GM12872 (cell line): ENCODE measurements at regions not wholly inside any gene's neighbourhood (a gene's known extent, or its start where the extent isn't known, plus 50 kb on each side); places are given as distances from the start of the nearest gene placed in this dataset.

Experiments used
- TF ChIP-seq, protein P1 (sequence below): IDR thresholded peaks from 3 replicates; pipeline ENCODE4 v1.5.1; 2011; ENCODE audit warnings: low read depth, mild to moderate bottlenecking, low read length, moderate library complexity; ENCODE audit not compliant: insufficient read depth

GRCh38 chr13:47508527-47509228 lies 492.4 kb downstream of the SUCLA2 start:
- TF ChIP-seq, protein P1, sequence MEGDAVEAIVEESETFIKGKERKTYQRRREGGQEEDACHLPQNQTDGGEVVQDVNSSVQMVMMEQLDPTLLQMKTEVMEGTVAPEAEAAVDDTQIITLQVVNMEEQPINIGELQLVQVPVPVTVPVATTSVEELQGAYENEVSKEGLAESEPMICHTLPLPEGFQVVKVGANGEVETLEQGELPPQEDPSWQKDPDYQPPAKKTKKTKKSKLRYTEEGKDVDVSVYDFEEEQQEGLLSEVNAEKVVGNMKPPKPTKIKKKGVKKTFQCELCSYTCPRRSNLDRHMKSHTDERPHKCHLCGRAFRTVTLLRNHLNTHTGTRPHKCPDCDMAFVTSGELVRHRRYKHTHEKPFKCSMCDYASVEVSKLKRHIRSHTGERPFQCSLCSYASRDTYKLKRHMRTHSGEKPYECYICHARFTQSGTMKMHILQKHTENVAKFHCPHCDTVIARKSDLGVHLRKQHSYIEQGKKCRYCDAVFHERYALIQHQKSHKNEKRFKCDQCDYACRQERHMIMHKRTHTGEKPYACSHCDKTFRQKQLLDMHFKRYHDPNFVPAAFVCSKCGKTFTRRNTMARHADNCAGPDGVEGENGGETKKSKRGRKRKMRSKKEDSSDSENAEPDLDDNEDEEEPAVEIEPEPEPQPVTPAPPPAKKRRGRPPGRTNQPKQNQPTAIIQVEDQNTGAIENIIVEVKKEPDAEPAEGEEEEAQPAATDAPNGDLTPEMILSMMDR, result no peak

DNA sequence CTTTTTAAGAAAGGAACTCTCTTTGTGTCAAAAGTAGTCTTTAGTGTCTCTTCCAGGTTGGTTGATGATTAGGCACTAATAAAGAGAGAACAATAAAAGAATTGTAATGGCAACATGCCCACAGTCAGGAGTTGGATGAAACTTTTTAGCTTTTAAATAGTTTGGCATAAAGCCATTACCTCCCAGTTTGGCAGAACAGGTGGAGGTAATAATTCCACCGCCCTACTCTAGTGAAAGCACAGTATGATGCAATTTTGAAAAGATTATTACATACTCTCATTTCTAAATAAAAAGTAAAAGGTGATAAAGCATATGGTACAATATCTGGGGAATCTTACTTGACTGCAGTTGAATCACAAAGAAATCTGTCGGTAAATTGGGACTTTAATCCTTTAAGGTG lies 497.6 kb downstream of the SUCLA2 start:
- TF ChIP-seq, protein P1, result no peak

GRCh38 chr13:47502166-47502565 lies 498.9 kb downstream of the SUCLA2 start:
- TF ChIP-seq, protein P1, result no peak

DNA sequence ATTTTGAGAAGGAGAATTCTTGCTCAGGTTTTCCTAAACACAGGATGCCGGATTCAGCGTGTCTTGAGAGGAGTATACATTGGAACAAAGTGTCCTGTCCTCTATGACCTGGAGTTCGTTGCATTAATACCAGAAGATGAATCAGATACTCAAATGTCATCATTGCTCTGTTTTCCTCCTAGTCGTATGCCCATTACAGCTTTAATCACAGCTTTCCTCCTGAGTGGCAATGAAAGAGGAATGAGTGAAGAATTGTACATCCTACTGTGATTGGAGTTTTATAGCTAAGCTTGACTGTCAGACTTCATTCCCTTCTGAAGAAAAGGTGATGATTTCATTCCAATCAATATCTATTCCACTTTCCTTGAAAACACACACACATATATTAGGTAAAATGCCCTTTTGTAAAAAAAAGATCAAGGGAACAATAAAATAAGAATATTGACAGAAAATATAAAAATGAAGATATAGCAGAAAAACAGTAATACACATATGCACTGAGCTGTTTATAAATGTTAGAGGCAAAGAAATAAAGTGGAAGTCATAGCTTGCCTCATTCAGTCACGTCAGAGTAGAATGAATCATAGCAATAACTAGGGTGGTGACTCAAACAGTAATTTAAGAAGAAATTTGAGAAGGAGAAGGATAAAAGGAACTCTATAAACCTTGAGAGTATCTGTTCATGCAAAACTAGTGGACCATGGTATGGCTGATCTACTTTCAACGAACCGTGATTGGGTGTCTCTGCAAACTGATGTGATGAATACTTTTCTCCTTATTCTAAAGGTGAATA lies 501.5 kb downstream of the SUCLA2 start:
- TF ChIP-seq, protein P1, result no peak

- TF ChIP-seq, protein P1, result no peak
These were observed 516.5 kb downstream of the SUCLA2 start for GRCh38 chr13:47484548-47484947.

- TF ChIP-seq, protein P1, result no peak
These were observed 519.5 kb downstream of the SUCLA2 start for GRCh38 chr13:47481536-47481935.

DNA sequence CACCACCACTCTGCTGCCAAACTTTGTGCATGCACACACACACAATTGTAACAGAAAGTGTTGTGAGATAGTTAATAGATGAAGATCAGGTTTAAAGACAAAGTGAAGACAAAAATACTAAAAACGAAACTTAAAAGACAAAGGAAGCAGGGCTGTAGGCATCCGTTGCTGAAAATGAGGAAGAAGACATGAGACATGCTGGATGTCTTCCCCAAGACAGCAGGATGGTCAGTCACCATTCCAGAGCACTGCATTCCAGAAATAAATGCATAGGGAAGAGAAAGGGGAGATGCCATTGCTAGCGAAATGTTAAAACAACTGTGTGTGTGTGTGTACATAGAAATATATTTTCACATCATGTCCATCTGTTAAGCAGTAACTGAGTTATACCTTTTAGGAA lies 520.1 kb downstream of the SUCLA2 start:
- TF ChIP-seq, protein P1, result no peak
